NCI-H345 treated with DMSO at 0.1 percent for 48 hours (cell line): ENCODE measurements at regions not wholly inside any gene's neighbourhood (a gene's known extent, or its start where the extent isn't known, plus 50 kb on each side); places are given as distances from the start of the nearest gene placed in this dataset.
A peak's percentile ranks its signal among the peaks of the same experiment; 100 is the strongest.

Source experiments
- DNase-seq: peaks from one replicate; lab custom pipeline; 2025; ENCODE audit not compliant: unreplicated experiment; lab: John Stamatoyannopoulos, UW

GRCh38 chr5:159420940-159421339, 90.7 kb upstream of the IL12B start:
- no peak for DNase-seq

- DNase-seq: no peak
These were observed 92.1 kb upstream of the IL12B start for GRCh38 chr5:159422361-159422760.

- no peak for DNase-seq
These were observed 92.6 kb upstream of the IL12B start for GRCh38 chr5:159422910-159423309.

GRCh38 chr5:159424123-159424522, 93.8 kb upstream of the IL12B start:
- DNase-seq: no peak

- DNase-seq: no peak
These were observed 96.4 kb upstream of the IL12B start for GRCh38 chr5:159426694-159427093.

- no peak for DNase-seq
These were observed 97.1 kb upstream of the IL12B start for GRCh38 chr5:159427180-159428012.

- DNase-seq: no peak
These were observed 100.2 kb upstream of the IL12B start for GRCh38 chr5:159430361-159431012.

- DNase-seq: no peak
These were observed 105.6 kb upstream of the IL12B start for GRCh38 chr5:159435855-159436254.

- no peak for DNase-seq
These were observed 107.8 kb upstream of the IL12B start for GRCh38 chr5:159438092-159438491.

- DNase-seq: no peak
These were observed 108.7 kb upstream of the IL12B start for GRCh38 chr5:159439002-159439401.

GRCh38 chr5:159440235-159440634, 109.9 kb upstream of the IL12B start:
- DNase-seq: no peak

GRCh38 chr5:159440968-159441367, 110.7 kb upstream of the IL12B start:
- DNase-seq: no peak

- no peak for DNase-seq
These were observed 111.2 kb upstream of the IL12B start for GRCh38 chr5:159441441-159441840.

GRCh38 chr5:159442206-159442850, 112.0 kb upstream of the IL12B start:
- no peak for DNase-seq

- peak; percentile 10 for DNase-seq
These were observed 114.3 kb upstream of the IL12B start for GRCh38 chr5:159444441-159445082.

- no peak for DNase-seq
These were observed 116.8 kb upstream of the IL12B start for GRCh38 chr5:159447116-159447515.

GRCh38 chr5:159448841-159449407, 118.6 kb upstream of the IL12B start:
- DNase-seq: no peak

- DNase-seq: no peak
These were observed 119.6 kb upstream of the IL12B start for GRCh38 chr5:159449925-159450324.

GRCh38 chr5:159450417-159450816, 120.1 kb upstream of the IL12B start:
- DNase-seq: no peak

- no peak for DNase-seq
These were observed 121.1 kb upstream of the IL12B start for GRCh38 chr5:159451197-159452052.
